SU-DHL-6 (cell line): ENCODE measurements at regions not wholly inside any gene's neighbourhood (a gene's known extent, or its start where the extent isn't known, plus 50 kb on each side); places are given as distances from the start of the nearest gene placed in this dataset.

Source experiments
- H2AFZ ChIP-seq: fragments of 200-600 bp; sonication (generic); 2 replicates; pipeline ENCODE4 v1.6.1; 2014; ENCODE audit warnings: low read depth, mild to moderate bottlenecking, moderate library complexity, mixed read lengths, antibody characterized with exemption, low read length; ENCODE audit not compliant: severe bottlenecking
- H3F3A ChIP-seq: fragments of 200-600 bp; shearing (Covaris generic); 2 replicates; pipeline ENCODE4 v1.6.0; 2016; ENCODE audit warnings: antibody characterized with exemption, mild to moderate bottlenecking; ENCODE audit not compliant: insufficient read depth
- H3K27ac ChIP-seq: fragments of 200-600 bp; sonication (generic); 2 replicates; pipeline ENCODE4 v1.5.1; 2016; ENCODE audit warnings: low read depth, mild to moderate bottlenecking, low read length, moderate library complexity, mixed read lengths
- H3K27me3 ChIP-seq: fragments of 200-600 bp; sonication (generic), shearing (Covaris generic); 2 replicates; pipeline ENCODE4 v1.6.0; 2014; ENCODE audit warnings: mild to moderate bottlenecking, low read length
- H3K36me3 ChIP-seq: fragments of 200-600 bp; sonication (generic); 2 replicates; pipeline ENCODE4 v1.6.1; 2014; ENCODE audit warnings: mild to moderate bottlenecking, low read length, mixed read lengths
- H3K4me2 ChIP-seq: fragments of 300-600, 200-600 bp; shearing (Covaris generic), sonication (generic); 2 replicates; pipeline ENCODE4 v1.6.0; 2014; ENCODE audit warnings: low read length, low read depth, mild to moderate bottlenecking; ENCODE audit not compliant: poor library complexity, severe bottlenecking
- H3K4me3 ChIP-seq: fragments of 200-600 bp; sonication (generic); 2 replicates; pipeline ENCODE4 v1.5.1; 2014; ENCODE audit warnings: antibody characterized with exemption, low read length, mild to moderate bottlenecking, mixed read lengths; ENCODE audit not compliant: insufficient read depth, poor library complexity, severe bottlenecking
- H3K79me2 ChIP-seq: fragments of 200-600 bp; sonication (generic); 2 replicates; pipeline ENCODE4 v1.6.1; 2014; ENCODE audit warnings: mild to moderate bottlenecking, low read length, moderate library complexity; ENCODE audit not compliant: insufficient read depth
- H3K9ac ChIP-seq: fragments of 200-600 bp; sonication (generic); 2 replicates; pipeline ENCODE4 v1.7.0; 2014; ENCODE audit warnings: mild to moderate bottlenecking, low read length
- H3K9me2 ChIP-seq: fragments of 200-600 bp; sonication (generic); replicated peaks from 2 replicates; pipeline ENCODE4 v1.6.1; 2014; ENCODE audit warnings: low read length; ENCODE audit not compliant: insufficient read depth
- H3K9me3 ChIP-seq: fragments of 200-600 bp; sonication (generic); 2 replicates; pipeline ENCODE4 v1.6.1; 2014; ENCODE audit warnings: low read length, mixed read lengths; ENCODE audit not compliant: insufficient read depth
- H4K20me1 ChIP-seq: fragments of 200-600 bp; sonication (generic); 2 replicates; pipeline ENCODE4 v1.6.1; 2014; ENCODE audit warnings: low read depth, mild to moderate bottlenecking, antibody characterized with exemption, low read length, moderate library complexity, mixed read lengths
- EZH2phosphoT487 ChIP-seq: fragments of 200-600 bp; sonication (generic), shearing (Covaris generic); conservative IDR thresholded peaks from 2 replicates; pipeline ENCODE4 v1.6.1; 2018; ENCODE audit warnings: mild to moderate bottlenecking, antibody characterized with exemption, low read length, moderate library complexity, mixed read lengths
- TF ChIP-seq, protein P1 (sequence below): fragments of 200-600 bp; sonication (generic); IDR thresholded peaks from one replicate; pipeline ENCODE4 v1.5.1; 2017; ENCODE audit warnings: antibody characterized with exemption, mild to moderate bottlenecking, low read length, moderate library complexity; ENCODE audit not compliant: insufficient read depth, poor library complexity, severe bottlenecking

DNA sequence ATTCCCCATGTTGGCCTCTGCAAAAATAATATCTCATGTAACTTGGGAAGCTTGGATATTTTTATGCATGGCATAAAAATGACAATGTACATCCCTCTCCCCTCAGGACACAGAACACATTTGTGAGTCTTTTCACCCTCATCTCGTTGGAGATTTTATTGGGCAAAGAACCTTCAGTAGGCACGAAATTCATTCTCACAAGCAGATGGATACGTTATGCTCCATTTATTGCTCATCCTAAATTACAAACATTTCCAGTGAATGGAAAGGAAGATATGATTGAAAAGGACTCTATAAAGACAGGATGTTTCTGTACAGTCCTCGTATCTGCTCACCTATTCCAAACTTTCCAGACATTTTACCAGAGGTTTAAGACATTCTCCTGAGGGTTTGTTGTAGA lies 1175.8 kb downstream of the UQCRFS1 start:
- H3K9me3 ChIP-seq = no peaks in the 10 kb centered on the region
- TF ChIP-seq, protein P1, sequence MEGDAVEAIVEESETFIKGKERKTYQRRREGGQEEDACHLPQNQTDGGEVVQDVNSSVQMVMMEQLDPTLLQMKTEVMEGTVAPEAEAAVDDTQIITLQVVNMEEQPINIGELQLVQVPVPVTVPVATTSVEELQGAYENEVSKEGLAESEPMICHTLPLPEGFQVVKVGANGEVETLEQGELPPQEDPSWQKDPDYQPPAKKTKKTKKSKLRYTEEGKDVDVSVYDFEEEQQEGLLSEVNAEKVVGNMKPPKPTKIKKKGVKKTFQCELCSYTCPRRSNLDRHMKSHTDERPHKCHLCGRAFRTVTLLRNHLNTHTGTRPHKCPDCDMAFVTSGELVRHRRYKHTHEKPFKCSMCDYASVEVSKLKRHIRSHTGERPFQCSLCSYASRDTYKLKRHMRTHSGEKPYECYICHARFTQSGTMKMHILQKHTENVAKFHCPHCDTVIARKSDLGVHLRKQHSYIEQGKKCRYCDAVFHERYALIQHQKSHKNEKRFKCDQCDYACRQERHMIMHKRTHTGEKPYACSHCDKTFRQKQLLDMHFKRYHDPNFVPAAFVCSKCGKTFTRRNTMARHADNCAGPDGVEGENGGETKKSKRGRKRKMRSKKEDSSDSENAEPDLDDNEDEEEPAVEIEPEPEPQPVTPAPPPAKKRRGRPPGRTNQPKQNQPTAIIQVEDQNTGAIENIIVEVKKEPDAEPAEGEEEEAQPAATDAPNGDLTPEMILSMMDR = no peak
- no peak for TF ChIP-seq EZH2phosphoT487
- no peaks in the 10 kb centered on the region for H3K27me3 ChIP-seq
- no peak overlapping the region for H3K4me3 ChIP-seq
- H3K9ac ChIP-seq = no peak overlapping the region
- H3K36me3 ChIP-seq = no peaks in the 10 kb centered on the region
- H4K20me1 ChIP-seq = no peaks in the 10 kb centered on the region
- no peak overlapping the region for H2AFZ ChIP-seq
- no peaks in the 10 kb centered on the region for H3F3A ChIP-seq
- H3K9me2 ChIP-seq = no peaks in the 10 kb centered on the region
- H3K27ac ChIP-seq = no peak overlapping the region
- H3K4me2 ChIP-seq = no peak overlapping the region
- H3K79me2 ChIP-seq = no peaks in the 10 kb centered on the region

DNA sequence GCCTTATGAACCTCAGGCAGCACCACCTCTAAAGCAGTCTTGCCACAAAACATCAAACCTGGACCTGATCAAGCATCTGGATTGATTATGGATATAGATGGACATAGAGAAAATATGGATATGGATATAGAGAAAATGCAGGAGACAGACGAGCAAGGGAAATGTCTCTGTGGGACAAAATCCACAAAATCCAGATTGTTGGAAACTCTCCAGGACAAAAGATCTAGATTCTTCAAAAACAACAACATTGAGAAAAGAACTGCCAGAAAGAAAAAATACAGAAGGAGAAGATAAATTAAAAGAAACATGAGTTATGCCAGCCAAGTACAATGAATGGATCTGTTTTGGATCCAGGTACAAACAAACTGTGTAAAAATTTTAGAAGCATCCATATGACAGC lies 1176.5 kb downstream of the UQCRFS1 start:
- H3K79me2 ChIP-seq = no peaks in the 10 kb centered on the region
- TF ChIP-seq, protein P1 = no peak
- TF ChIP-seq EZH2phosphoT487 = no peak
- no peaks in the 10 kb centered on the region for H4K20me1 ChIP-seq
- no peak overlapping the region for H3K9ac ChIP-seq
- H2AFZ ChIP-seq = no peak overlapping the region
- H3K9me3 ChIP-seq = no peaks in the 10 kb centered on the region
- H3K4me3 ChIP-seq = no peak overlapping the region
- no peaks in the 10 kb centered on the region for H3K36me3 ChIP-seq
- H3F3A ChIP-seq = no peaks in the 10 kb centered on the region
- no peak overlapping the region for H3K4me2 ChIP-seq
- no peaks in the 10 kb centered on the region for H3K9me2 ChIP-seq
- H3K27me3 ChIP-seq = no peaks in the 10 kb centered on the region
- no peak overlapping the region for H3K27ac ChIP-seq

DNA sequence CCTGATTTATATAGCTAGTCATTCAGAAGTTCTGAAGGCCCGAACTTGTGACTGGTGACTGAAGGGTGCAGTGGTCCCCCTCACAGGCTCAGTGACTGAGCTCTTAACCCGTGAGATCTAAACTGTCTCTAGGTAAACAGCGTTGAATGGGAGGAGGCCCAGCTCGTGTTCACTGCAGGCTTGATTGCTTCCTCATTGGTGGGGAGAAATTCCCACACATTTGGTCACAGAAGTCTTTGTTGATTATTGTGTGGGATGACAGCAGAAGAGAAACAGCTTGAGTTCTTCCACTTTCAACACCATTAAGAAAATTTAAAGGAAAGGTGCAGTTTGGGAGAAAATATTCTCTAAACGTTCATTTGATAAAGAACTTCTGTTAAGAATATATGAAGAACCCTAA lies 1178.0 kb downstream of the UQCRFS1 start:
- Histone ChIP-seq H3K27me3 (no peaks in the 10 kb centered on the region), H3K4me3 (no peak overlapping the region), H3K4me2 (no peak overlapping the region), H3K9ac (no peak overlapping the region), H3K36me3 (no peaks in the 10 kb centered on the region), H3K27ac (no peak overlapping the region), H3K79me2 (no peaks in the 10 kb centered on the region), H4K20me1 (no peaks in the 10 kb centered on the region), H2AFZ (no peak overlapping the region), H3K9me3 (no peaks in the 10 kb centered on the region), H3F3A (no peaks in the 10 kb centered on the region), H3K9me2 (no peaks in the 10 kb centered on the region)
- TF ChIP-seq, protein P1 = no peak
- TF ChIP-seq EZH2phosphoT487 = no peak
